HepG2 (cell line): ENCODE measurements at regions not wholly inside any gene's neighbourhood (a gene's known extent, or its start where the extent isn't known, plus 50 kb on each side); places are given as distances from the start of the nearest gene placed in this dataset.
A peak's percentile ranks its signal among the peaks of the same experiment; 100 is the strongest.

Experiments used
- GRHL1 ChIP-seq: sonication (generic); formaldehyde crosslinking; conservative IDR thresholded peaks from 2 replicates; pipeline ENCODE4 v1.8.0; 2022; ENCODE audit warnings: missing genetic modification reagents
- IRF9 ChIP-seq: sonication (generic); formaldehyde crosslinking; IDR thresholded peaks from 2 replicates; pipeline ENCODE4 v1.8.0; 2022; ENCODE audit warnings: missing genetic modification reagents, mild to moderate bottlenecking, borderline replicate concordance
- MAF1 ChIP-seq: sonication (generic); formaldehyde crosslinking; IDR thresholded peaks from 2 replicates; pipeline ENCODE4 v1.5.0; 2020; ENCODE audit warnings: missing genetic modification reagents, borderline replicate concordance
- NFKB2 ChIP-seq: sonication (generic); formaldehyde crosslinking; IDR thresholded peaks from 2 replicates; pipeline ENCODE4 v1.4.0; 2020; ENCODE audit warnings: missing genetic modification reagents, borderline replicate concordance
- NPAS2 ChIP-seq: sonication (generic); formaldehyde crosslinking; IDR thresholded peaks from 2 replicates; pipeline ENCODE4 v1.8.0; 2022; ENCODE audit warnings: mild to moderate bottlenecking, missing genetic modification reagents, borderline replicate concordance
- PAX8 ChIP-seq: sonication (generic); formaldehyde crosslinking; IDR thresholded peaks from 2 replicates; pipeline ENCODE4 v1.8.0; 2022; ENCODE audit warnings: mild to moderate bottlenecking, missing genetic modification reagents, borderline replicate concordance
- SRSF1 ChIP-seq: fragments of 200-400 bp; formaldehyde crosslinking; optimal IDR thresholded peaks from 2 replicates; pipeline ENCODE3; 2017; ENCODE audit warnings: mild to moderate bottlenecking, low read depth, low read length, moderate library complexity
- SSRP1 ChIP-seq: IDR thresholded peaks from 2 replicates; pipeline ENCODE4 v1.6.1; 2016; ENCODE audit warnings: control low read depth
- TBX3 ChIP-seq: fragments of 450-650 bp; IDR thresholded peaks from 2 replicates; pipeline ENCODE4 v1.6.1; 2017; ENCODE audit warnings: antibody characterized with exemption, mild to moderate bottlenecking, inconsistent platforms, borderline replicate concordance
- ZHX1 ChIP-seq: sonication (generic); formaldehyde crosslinking; IDR thresholded peaks from 2 replicates; pipeline ENCODE4 v1.8.1; 2022; ENCODE audit warnings: low read depth, mild to moderate bottlenecking, missing genetic modification reagents
- ZNF530 ChIP-seq: sonication (generic); formaldehyde crosslinking; IDR thresholded peaks from 2 replicates; pipeline ENCODE4 v1.5.0; 2020; ENCODE audit warnings: low read depth, mild to moderate bottlenecking, missing genetic modification reagents
- ZNF549 ChIP-seq: sonication (generic); formaldehyde crosslinking; IDR thresholded peaks from 2 replicates; pipeline ENCODE4 v1.5.0; 2020; ENCODE audit warnings: missing genetic modification reagents
- ZNF839 ChIP-seq: sonication (generic); formaldehyde crosslinking; IDR thresholded peaks from 2 replicates; pipeline ENCODE4 v1.4.0; 2020; ENCODE audit warnings: missing genetic modification reagents, mild to moderate bottlenecking, borderline replicate concordance
- TF ChIP-seq, protein P1 (sequence below): sonication (generic); formaldehyde crosslinking; IDR thresholded peaks from 2 replicates; pipeline ENCODE4 v1.4.0; 2020; ENCODE audit warnings: low read depth, mild to moderate bottlenecking, missing genetic modification reagents
- TF ChIP-seq, protein P2 (sequence below): sonication (generic); formaldehyde crosslinking; IDR thresholded peaks from 2 replicates; pipeline ENCODE4 v1.5.1; 2020; ENCODE audit warnings: missing genetic modification reagents, mild to moderate bottlenecking, borderline replicate concordance
- TF ChIP-seq, protein P3 (sequence below): sonication (generic); formaldehyde crosslinking; IDR thresholded peaks from 2 replicates; pipeline ENCODE4 v1.5.0; 2020; ENCODE audit warnings: missing genetic modification reagents

- TF ChIP-seq MAF1 (CRISPR knock-in tag) = no peak
- TF ChIP-seq, protein P1, sequence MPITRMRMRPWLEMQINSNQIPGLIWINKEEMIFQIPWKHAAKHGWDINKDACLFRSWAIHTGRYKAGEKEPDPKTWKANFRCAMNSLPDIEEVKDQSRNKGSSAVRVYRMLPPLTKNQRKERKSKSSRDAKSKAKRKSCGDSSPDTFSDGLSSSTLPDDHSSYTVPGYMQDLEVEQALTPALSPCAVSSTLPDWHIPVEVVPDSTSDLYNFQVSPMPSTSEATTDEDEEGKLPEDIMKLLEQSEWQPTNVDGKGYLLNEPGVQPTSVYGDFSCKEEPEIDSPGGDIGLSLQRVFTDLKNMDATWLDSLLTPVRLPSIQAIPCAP = no peak
- TF ChIP-seq IRF9 (CRISPR knock-in tag) = 0 out of 2 replicates have a peak, but pooled peaks have one; percentile 52
- TF ChIP-seq, protein P2, sequence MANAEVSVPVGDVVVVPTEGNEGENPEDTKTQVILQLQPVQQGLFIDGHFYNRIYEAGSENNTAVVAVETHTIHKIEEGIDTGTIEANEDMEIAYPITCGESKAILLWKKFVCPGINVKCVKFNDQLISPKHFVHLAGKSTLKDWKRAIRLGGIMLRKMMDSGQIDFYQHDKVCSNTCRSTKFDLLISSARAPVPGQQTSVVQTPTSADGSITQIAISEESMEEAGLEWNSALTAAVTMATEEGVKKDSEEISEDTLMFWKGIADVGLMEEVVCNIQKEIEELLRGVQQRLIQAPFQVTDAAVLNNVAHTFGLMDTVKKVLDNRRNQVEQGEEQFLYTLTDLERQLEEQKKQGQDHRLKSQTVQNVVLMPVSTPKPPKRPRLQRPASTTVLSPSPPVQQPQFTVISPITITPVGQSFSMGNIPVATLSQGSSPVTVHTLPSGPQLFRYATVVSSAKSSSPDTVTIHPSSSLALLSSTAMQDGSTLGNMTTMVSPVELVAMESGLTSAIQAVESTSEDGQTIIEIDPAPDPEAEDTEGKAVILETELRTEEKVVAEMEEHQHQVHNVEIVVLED (CRISPR knock-in tag) = no peak
- TF ChIP-seq ZHX1 (CRISPR knock-in tag) = peak; percentile 48; the same call in 1 of the 2 replicates
- no peak for TF ChIP-seq PAX8 (CRISPR knock-in tag)
- no peak for TF ChIP-seq SSRP1 (CRISPR knock-in tag)
- TF ChIP-seq ZNF549 = no peak
- no peak for TF ChIP-seq ZNF530
- TF ChIP-seq, protein P3, sequence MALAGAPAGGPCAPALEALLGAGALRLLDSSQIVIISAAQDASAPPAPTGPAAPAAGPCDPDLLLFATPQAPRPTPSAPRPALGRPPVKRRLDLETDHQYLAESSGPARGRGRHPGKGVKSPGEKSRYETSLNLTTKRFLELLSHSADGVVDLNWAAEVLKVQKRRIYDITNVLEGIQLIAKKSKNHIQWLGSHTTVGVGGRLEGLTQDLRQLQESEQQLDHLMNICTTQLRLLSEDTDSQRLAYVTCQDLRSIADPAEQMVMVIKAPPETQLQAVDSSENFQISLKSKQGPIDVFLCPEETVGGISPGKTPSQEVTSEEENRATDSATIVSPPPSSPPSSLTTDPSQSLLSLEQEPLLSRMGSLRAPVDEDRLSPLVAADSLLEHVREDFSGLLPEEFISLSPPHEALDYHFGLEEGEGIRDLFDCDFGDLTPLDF (CRISPR knock-in tag) = no peak
- peak; percentile 50; the same call in 1 of the 2 replicates for TF ChIP-seq ZNF839 (CRISPR knock-in tag)
- no peak for TF ChIP-seq TBX3
- TF ChIP-seq SRSF1 = peak; percentile 40
- peak; percentile 36; the same call in 1 of the 2 replicates for TF ChIP-seq NFKB2 (CRISPR knock-in tag)
- TF ChIP-seq GRHL1 (CRISPR knock-in tag) = no peak
- no peak for TF ChIP-seq NPAS2 (CRISPR knock-in tag)
These were observed 87.4 kb upstream of the NKD1 start (continued) for GRCh38 chr16:50460538-50461399.
